ENCODE measurements at regions not wholly inside any gene's neighbourhood (a gene's known extent, or its start where the extent isn't known, plus 50 kb on each side); places are given as distances from the start of the nearest gene placed in this dataset.

- no peaks in the 10 kb centered on the region for H3K27me3 ChIP-seq (ENCODE audit: insufficient read depth, low read length)
- H3K27ac ChIP-seq (ENCODE audit: low read depth, low read length), result no peak overlapping the region
- ChIA-PET RAD21 (ENCODE audit: low non-redundant PET in 1 of 2, low total read pairs in 2 of 2, uncharacterized antibody in 2 of 2, unreplicated experiment in 2 of 2) (no interaction called here), POLR2A (no interaction called here), CTCF (no interaction called here)
- DNase-seq (ENCODE audit: low read depth, low spot score) (no peak), ATAC-seq (no peak)
- H3K79me2 ChIP-seq (ENCODE audit: insufficient read depth, low read length), result no peaks in the 10 kb centered on the region
- H3K4me1 ChIP-seq (ENCODE audit: control insufficient read depth in 1 of 2, insufficient read depth in 2 of 2, low read length in 2 of 2), result no peaks in the 10 kb centered on the region
- no peaks in the 10 kb centered on the region for H4K20me1 ChIP-seq (ENCODE audit: insufficient read depth)
- no peak overlapping the region for H2AFZ ChIP-seq (ENCODE audit: low read depth, low read length, poor library complexity, severe bottlenecking)
- intact Hi-C loops (cut with micrococcal nuclease), result no loop called here
- no peaks in the 10 kb centered on the region for H3K9me3 ChIP-seq (ENCODE audit: control insufficient read depth in 1 of 2, insufficient read depth in 1 of 2, low read depth in 1 of 2, low read length in 2 of 2)
- TF ChIP-seq RAD21 (IDR thresholded peaks at IDR 0.05; ENCODE audit: low read depth) (no peak), EGR1 (IDR thresholded peaks at IDR 0.05; ENCODE audit: low read depth) (no peak), CEBPB (IDR thresholded peaks at IDR 0.05; ENCODE audit: low read depth) (no peak), REST (IDR thresholded peaks at IDR 0.05; ENCODE audit: low read depth) (no peak), ZBTB33 (IDR thresholded peaks at IDR 0.05; ENCODE audit: extremely low read depth, insufficient replicate concordance, low read length) (no peak), CTCF (IDR thresholded peaks at IDR 0.05 in 2 of 3, conservative IDR thresholded peaks at IDR 0.05 in 1 of 3; ENCODE audit: borderline replicate concordance in 1 of 3, insufficient read depth in 1 of 3, low read depth in 2 of 3, low read length in 2 of 3) (no peak), FOSL1 (IDR thresholded peaks at IDR 0.05; ENCODE audit: low read depth) (no peak), POLR2A (IDR thresholded peaks at IDR 0.05; ENCODE audit: borderline replicate concordance, extremely low read depth, insufficient read depth, insufficient read length) (no peak)
- no peak overlapping the region for H3K9ac ChIP-seq (ENCODE audit: low read length)
- BruUV-seq (replicated peaks), result no TSS peak
- no peaks in the 10 kb centered on the region for H3K36me3 ChIP-seq (ENCODE audit: control insufficient read depth in 1 of 2, insufficient read depth in 2 of 2, low read length in 2 of 2)
- H3K9me2 ChIP-seq (ENCODE audit: insufficient read depth), result no peaks in the 10 kb centered on the region
- H3K4me2 ChIP-seq (ENCODE audit: low read length), result no peak overlapping the region
- no peak overlapping the region for H3K4me3 ChIP-seq (replicated peaks in 1 of 2; ENCODE audit: low read depth in 1 of 2, low read length in 2 of 2)
Observed at GRCh38 chr6:113388996-113389395, 468.1 kb upstream of the MARCKS start.
